Cortex of kidney (tissue), 1 donor: ENCODE measurements at regions not wholly inside any gene's neighbourhood (a gene's known extent, or its start where the extent isn't known, plus 50 kb on each side); places are given as distances from the start of the nearest gene placed in this dataset.

Source experiments
- DNase-seq: peaks from one replicate; lab custom pipeline; 2025; lab: John Stamatoyannopoulos, UW

DNA sequence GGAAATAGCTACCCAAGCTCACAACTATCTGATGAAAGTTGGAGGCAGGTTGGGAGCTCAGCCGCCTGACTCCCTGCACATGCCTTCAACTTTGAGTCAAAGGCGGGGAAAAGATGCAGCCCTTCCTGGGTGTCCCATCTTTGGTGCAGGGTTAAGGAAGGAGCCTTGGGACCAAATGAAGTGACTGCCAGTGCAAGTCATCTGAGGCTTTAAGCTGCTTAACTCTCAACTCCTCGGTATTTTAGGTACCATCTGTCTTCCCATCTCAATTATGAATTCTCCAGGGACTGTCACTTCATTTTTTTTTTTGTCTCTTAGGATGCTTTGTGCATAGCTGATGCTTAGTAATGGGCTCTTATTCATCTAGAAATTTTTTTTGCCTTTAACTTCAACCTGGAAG is 408.8 kb upstream of the C2CD4B start:
- no peak for DNase-seq

DNA sequence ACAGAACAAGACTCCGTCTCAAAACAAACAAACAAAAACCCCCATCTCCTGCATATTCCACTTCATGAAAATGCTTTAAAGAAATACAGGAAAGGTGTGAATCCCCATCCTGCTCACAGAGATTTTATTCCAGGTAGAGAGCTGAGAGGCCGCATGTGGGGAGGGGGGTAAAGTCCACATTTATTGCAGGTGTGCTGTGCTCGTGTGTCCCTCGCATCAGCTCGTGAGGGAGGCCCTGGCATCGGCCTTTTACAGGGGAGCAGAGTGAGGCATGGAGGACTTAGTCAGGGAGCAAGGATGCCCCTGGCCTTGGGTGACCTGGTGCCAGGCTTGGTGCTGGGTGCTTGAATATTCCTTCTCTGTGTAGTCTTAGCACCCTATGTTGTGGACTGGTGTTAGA is 413.5 kb upstream of the C2CD4B start:
- no peak for DNase-seq

DNA sequence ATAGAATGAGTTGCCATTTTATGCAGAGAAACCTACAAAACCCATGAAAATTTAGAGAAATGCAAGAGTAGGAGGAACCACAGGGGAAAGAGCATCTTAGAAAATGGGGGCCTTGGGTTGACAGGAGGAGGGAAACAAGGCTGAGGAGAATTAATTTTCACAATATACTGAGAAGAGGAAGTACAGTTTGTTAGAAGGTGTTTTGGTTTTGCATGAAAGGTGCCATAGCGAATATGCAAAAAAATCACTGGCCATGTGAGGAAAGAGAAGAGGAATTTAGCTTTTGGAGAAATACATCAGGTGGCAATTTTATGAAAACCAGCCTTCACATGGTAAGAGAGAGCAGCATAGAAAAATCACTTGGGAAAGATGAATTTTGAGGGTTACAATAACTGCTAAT is 413.9 kb upstream of the C2CD4B start:
- no peak for DNase-seq

- DNase-seq: no peak
Measured at GRCh38 chr15:62579842-62580241, 414.8 kb upstream of the C2CD4B start.

- no peak for DNase-seq
Measured at GRCh38 chr15:62582580-62582979, 417.5 kb upstream of the C2CD4B start.

- no peak for DNase-seq
Measured at GRCh38 chr15:62584301-62585235, 419.5 kb upstream of the C2CD4B start.

GRCh38 chr15:62588938-62589670 is 424.0 kb upstream of the C2CD4B start:
- no peak for DNase-seq

DNA sequence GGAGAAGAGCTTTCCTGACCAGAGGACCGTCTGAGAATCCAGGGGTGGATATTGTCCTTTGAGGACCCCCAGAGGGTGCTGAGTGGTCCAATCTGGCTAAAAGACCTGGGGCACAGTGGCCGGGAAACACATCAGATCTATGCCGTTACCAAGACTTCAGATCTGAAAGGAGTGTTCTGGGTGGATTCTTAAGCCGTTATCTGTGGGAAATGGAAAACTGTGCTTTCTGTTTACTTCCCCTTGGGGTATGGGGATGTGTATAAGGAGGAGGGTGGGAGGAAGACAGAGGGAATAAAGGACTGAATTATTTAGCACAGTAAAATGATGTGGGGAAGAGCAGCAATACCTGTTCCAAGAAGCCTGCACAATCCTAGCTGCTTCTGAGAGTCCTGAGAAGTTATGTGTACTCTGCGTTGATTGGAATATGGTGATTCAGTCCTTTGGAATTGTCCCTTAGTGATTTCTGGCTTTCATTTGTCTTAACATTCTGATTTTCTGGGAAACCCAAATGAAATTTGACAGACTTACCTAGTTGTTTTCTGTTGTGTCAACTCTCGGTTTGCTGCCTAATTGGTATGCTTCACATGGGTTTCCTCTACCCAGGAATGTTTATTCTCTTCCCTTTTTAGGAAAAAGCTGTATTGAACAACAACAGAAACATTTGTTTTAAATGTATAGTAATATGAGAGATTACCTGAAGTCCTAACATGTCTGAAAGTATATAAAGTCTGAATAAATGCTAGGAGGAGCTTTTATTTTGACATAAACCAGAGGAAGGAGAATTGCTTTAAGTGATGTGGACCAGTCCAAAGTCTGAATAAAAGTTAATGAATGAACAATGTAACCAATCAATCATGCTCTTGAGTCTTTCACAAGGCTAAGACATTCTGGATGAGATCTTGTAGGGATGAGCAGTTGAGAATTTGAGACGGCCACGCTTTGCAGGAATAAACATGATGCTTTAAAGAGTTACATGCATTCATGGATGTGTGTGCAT is 427.1 kb upstream of the C2CD4B start:
- DNase-seq: no peak

GRCh38 chr15:62592920-62593319 is 427.8 kb upstream of the C2CD4B start:
- no peak for DNase-seq

- no peak for DNase-seq
Measured at GRCh38 chr15:62593681-62594399, 428.8 kb upstream of the C2CD4B start.

- no peak for DNase-seq
Measured at GRCh38 chr15:62598217-62598616, 433.1 kb upstream of the C2CD4B start.

DNA sequence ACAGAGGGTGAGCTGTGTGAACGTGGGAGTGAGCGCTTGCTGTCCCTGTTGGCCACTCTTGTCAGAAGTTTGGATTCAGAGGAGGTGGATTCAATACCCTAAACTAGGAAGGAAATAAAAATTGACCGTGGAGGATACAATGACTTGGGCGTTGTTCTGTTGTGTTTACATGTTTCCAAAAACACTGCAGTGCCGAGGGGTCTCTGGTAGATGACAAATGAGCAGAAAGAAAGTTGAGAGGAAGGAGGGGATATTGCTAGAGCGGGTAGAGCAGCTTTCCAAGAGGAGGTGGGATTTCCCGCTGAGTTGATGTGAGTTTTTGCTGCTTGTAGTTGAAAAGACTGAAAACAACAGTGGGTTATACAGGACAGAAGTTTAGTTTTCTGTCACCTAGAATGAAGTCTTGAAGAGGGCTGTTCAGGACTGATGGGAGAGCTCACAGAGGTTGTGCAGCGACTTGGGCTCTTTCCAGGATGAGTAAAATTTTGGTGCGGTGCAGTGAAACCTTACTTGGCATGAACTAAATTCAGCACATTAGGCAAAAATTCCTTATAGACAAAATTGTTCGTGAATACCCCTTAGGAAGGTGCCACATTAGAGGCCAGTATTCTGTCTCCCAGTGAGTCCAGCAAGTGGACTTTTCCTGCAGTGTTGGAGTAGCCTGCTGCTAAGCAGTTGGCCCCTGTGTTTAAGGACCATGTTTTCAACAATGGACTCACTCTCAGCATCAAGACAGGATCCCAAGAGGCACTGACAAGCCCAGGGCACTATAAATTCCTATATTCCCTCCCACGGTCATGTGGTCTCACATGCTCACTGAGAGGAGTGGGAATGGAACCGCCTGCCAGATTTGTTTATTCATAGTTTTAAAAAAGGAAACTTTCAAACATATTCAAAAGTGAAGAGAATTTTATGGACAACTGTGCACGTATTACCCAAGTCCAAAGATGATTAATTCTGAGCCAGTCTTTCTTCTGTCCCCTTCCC is 435.0 kb upstream of the C2CD4B start:
- no peak for DNase-seq

- DNase-seq: no peak
Measured at GRCh38 chr15:62601777-62602545, 436.9 kb upstream of the C2CD4B start.

DNA sequence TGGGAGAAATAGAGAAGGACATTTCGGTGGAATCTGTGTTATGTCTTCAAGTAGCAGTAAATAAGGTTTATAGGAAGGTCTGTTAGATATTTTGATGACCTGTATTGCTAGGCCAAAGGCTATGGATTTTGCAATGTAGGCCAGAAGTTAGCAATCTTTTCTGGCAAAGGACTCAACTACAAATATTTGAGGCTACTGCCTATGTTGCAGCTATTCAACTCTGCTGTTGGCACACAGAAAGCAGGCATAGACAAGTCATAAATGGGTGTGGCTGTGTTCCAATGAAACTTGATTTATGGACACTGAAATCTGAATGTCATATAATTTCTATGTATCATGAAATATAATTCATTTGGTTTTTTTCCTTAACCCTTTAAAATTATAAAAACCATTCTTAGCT is 438.7 kb upstream of the C2CD4B start:
- no peak for DNase-seq

- DNase-seq: no peak
Measured at GRCh38 chr15:62605282-62605681, 437.3 kb upstream of the TPM1 start.

DNA sequence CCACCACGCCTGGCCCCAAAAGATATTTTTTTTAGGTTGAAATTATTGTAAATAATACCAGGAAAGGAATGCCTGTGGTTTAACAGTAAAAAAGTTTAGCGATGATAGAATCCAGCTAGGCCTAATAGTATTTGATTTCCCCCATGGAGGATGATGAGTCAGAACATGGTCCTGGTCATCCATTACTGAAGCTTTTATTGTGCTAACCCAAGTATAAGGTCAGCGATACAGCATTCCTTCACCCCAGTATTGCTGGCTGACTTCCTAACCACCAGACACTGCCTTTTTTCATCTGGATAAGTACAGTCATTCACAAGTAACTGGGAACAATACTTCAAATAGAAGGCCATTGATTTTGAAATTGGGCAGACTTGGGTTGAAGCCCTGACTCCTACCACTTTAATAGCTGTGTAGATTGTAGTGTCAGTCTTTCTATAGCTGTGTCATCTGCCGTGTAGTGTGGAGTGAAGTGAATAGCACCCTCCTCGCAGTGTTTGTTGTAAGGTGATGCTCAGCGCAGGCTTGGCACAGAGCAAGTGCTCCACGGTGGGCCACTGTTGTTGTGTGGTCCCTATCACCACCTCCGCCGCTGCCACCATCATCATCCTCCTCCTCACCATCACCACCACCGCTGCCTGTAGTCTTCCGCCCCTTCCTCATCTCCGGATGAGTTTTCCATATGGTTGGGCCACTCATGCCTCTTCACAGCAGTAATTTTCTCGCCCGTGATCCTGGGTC is 436.0 kb upstream of the TPM1 start:
- DNase-seq: no peak

DNA sequence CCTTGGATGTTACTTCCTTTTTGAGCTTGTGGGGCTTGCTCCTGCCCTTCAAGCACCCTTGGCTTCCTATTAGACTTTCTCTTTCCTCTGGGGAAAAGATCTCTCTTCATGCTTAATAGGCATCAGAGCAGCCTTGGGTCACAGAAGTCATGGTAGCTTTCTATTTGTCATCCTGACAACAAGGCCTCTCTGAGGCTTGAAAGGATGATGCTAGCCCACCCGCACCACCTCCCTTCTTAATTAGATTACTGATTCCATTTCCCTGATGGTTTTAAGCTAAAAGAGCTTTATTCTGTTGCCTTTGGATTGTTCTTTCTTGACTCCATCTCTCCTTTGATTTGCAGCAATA is 435.5 kb upstream of the TPM1 start:
- no peak for DNase-seq

- DNase-seq: no peak
Measured at GRCh38 chr15:62607643-62608042, 434.9 kb upstream of the TPM1 start.

- DNase-seq: no peak
Measured at GRCh38 chr15:62608369-62608768, 434.2 kb upstream of the TPM1 start.
